ENCODE measurements at regions not wholly inside any gene's neighbourhood (a gene's known extent, or its start where the extent isn't known, plus 50 kb on each side); places are given as distances from the start of the nearest gene placed in this dataset.

GRCh38 chr20:5696011-5696559, 54.1 kb upstream of the SHLD1 start:
- intact Hi-C loops (cut with DNase I): no loop called here
- Histone ChIP-seq H3K9me3 (peaks cover 0 to 8% (median 0%) of the 10 kb centered on the region in 11 donors), H3K4me3 (no peak overlapping the region), H3K27ac (no peak overlapping the region), H3K27me3 (no peaks in the 10 kb centered on the region), H3K4me1 (peaks cover 0 to 6% (median 0%) of the 10 kb centered on the region in 9 donors), H3K36me3 (no peaks in the 10 kb centered on the region)
- ATAC-seq: peak in 4 of 8 donors; percentile 38 to 81 (median 52)
- WGBS, 2 donors: 62 to 68% methylated on average over 7 of the region's 7 CpGs
- no peak for DNase-seq
- TF ChIP-seq CTCF (IDR thresholded peaks at IDR 0.05): no peak

DNA sequence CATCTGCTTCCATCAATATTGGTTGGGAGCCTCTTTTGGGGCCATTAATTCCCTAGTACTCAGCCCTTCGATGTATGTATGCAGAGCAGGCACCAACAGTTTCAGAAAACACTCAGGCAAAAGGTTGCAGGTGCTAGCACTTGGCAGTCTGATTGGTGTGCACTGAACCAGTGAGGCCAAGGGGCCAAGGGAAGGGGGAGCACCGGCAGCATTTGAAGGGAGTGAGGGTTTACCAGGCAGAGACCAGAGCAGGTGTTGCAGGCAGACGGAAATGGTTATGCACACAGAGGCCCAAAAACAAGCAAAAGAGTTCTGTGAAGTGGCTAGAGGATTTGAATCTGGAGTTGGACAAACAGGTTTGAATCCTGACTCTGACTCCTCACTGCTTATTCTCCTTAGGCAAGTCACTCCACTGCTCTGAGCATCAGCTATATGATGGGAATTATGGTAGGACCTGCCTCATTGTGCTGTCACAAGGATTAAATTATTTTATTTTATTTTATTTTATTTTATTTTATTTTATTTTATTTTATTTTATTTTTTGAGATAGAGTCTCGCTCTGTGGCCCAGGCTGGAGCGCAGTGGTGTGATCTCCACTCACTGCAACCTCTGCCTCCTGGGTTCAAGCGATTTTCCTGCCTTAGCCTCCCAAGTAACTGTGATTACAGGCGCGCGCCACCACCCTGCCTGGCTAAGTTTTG, 58.1 kb upstream of the SHLD1 start:
- no peak overlapping the region for H3K27ac ChIP-seq
- H3K9me3 ChIP-seq: peaks cover 0 to 4% (median 0%) of the 10 kb centered on the region in 11 donors
- no peak overlapping the region for H3K4me3 ChIP-seq
- ATAC-seq: no peak
- H3K27me3 ChIP-seq: no peaks in the 10 kb centered on the region
- intact Hi-C loops (cut with DNase I): no loop called here
- no peaks in the 10 kb centered on the region for H3K36me3 ChIP-seq
- WGBS, 2 donors: 88 to 95% methylated on average over 9 of the region's 9 CpGs
- no peak for DNase-seq
- no peak for TF ChIP-seq CTCF (IDR thresholded peaks at IDR 0.05)
- H3K4me1 ChIP-seq: peaks cover 0 to 27% (median 14%) of the 10 kb centered on the region in 9 donors

GRCh38 chr20:5689463-5689862, 60.7 kb upstream of the SHLD1 start:
- TF ChIP-seq CTCF (IDR thresholded peaks at IDR 0.05): no peak

GRCh38 chr20:5688431-5688972, 61.7 kb upstream of the SHLD1 start:
- no peaks in the 10 kb centered on the region for H3K27me3 ChIP-seq
- intact Hi-C loops (cut with DNase I): no loop called here
- peaks cover 0 to 27% (median 14%) of the 10 kb centered on the region in 9 donors for H3K4me1 ChIP-seq
- TF ChIP-seq CTCF (IDR thresholded peaks at IDR 0.05): no peak
- peak; percentile 70 to 93 (median 88) for ATAC-seq
- WGBS, 2 donors: 45 to 52% methylated on average over 12 of the region's 12 CpGs
- no peak overlapping the region for H3K4me3 ChIP-seq
- peak; percentile 34 to 66 for DNase-seq
- H3K27ac ChIP-seq: peak overlapping the region in 9 of 10 donors; percentile 15 to 86 (median 58)
- H3K9me3 ChIP-seq: no peaks in the 10 kb centered on the region
- H3K36me3 ChIP-seq: no peaks in the 10 kb centered on the region

More at GRCh38 chr20:5689463-5689862, 60.7 kb upstream of the SHLD1 start:
- no peaks in the 10 kb centered on the region for H3K36me3 ChIP-seq
- no peaks in the 10 kb centered on the region for H3K9me3 ChIP-seq
- H3K27me3 ChIP-seq: no peaks in the 10 kb centered on the region
- DNase-seq (no peak), ATAC-seq (peak in 6 of 8 donors; percentile 26 to 68 (median 58))
- H3K27ac ChIP-seq: peak overlapping the region in 6 of 10 donors; percentile 56 to 86 (median 73)
- no peak overlapping the region for H3K4me3 ChIP-seq
- 62 to 71% methylated on average over 6 of the region's 6 CpGs for WGBS, 2 donors
- peaks cover 0 to 27% (median 14%) of the 10 kb centered on the region in 9 donors for H3K4me1 ChIP-seq
- intact Hi-C loops (cut with DNase I): no loop called here

All from heart right ventricle (tissue), 16 donors.